Limb (tissue), 2 donors: ENCODE measurements at regions not wholly inside any gene's neighbourhood (a gene's known extent, or its start where the extent isn't known, plus 50 kb on each side); places are given as distances from the start of the nearest gene placed in this dataset.

Experiments
- DNase-seq, 2 donors: peaks; one replicate each; pipeline ENCODE4 v3.0.0-alpha.2; 2016; ENCODE audit errors: extremely low spot score in 2 of 2

DNA sequence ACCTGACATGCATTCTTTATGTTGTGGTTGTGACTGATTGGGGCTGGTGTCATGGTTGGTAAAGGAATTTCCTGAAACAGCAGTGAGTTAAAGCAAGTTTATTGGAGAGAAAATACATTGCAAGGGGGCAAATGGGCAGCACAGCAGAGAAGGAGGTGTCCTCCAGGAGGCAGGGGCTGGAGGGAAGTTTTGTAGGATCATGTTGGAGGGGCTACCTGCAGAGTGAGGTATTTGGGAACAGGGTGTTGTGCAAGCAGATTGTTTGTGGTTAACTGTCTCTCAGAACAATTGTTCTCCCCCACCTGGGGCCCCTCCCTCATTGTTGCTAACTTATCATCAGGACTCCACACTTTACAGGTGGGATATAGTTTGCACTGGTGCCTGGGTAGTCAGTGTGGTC is 196.0 kb downstream of the NSUN3 start:
- no peak for DNase-seq

DNA sequence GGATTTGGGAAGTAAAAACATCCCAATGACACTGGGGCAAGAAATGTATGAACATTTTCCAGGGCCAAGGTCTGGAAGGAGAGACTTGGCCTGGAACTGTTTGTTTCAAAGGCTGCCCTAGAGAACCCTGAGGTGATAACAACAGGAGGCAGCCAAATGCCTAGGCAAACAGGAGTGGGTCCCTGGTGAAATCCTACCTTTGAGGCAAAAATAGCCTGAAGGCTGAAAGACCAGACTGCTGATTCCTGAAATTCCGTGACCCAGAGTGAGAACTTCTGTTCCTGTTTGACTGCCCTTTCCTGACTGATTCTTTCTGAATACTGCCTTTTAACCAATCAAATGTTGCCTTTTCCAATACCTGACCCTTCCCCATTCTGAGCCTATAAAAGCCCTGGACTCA is 196.4 kb downstream of the NSUN3 start:
- DNase-seq = no peak

DNA sequence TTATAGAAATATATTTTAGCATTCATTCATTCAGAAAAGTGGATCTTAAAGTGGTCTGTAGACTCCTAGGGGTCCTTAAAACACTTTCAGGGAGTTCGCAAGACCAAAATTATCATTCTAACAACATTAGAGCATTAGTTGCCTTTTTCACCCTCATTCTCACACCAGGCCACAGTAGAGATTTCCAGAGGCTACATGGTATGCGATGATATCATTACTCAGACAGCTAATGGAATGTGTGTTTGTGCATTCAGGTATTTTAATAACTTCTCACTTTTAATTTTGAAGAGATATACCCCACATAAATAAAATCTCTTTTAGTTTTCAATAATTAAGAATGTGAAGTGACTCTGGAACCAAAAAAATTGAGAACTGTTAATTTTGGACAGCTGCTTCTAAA is 206.9 kb downstream of the NSUN3 start:
- DNase-seq = no peak

DNA sequence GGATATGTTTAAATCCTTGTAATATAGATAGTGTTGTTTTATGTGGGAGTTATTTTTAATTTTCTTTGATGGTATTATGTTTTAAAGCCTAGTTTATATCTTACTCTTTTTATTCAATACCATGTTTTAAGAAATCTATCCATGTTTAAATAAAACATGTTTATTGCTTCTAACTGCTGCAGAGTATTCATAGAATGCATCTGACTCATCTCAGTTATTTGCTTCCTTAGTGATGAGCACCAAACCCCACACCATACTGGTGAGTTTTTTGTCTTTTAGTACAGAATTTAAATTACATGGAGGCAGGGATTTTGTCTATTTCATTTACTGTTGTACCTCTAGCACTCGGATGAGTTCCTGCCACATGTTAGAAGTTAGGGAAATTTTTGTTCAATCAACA is 209.2 kb downstream of the NSUN3 start:
- no peak for DNase-seq

DNA sequence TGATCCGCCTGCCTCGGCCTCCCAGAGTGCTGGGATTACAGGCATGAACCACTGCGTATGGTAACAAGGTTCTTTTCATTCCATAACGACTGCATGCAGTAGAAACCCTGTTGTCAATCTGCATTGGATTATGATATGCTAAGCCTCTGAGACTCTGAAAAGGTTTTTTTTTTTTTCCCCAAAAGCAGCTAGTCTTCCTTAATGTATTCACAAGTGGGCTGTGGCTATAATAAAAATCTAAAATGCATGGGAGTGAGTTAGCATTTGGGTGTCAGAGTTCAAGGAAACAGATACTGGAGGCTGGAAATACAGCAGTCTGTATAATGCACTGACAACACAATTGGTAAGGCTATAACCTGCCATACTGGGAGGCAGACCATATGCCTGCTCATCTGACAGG is 218.1 kb downstream of the NSUN3 start:
- DNase-seq = no peak

DNA sequence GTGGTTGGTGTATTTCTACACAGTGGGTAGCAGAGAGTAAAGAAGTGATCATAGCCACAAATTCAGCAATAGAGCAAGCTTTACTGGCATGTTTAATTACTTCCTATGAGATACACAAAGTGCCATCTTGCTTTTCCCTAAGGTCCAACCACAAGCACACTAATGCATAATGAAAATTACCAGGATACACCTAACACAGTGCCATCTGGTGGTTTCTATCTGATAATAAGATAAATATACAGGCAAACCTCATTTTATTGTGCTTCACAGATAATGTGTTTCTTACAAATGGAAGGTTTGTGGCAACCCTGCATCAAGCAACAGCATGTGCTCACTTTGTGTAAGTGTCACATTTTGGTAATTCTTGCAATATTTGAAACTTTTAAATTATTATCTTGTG is 223.0 kb downstream of the NSUN3 start:
- DNase-seq = no peak

DNA sequence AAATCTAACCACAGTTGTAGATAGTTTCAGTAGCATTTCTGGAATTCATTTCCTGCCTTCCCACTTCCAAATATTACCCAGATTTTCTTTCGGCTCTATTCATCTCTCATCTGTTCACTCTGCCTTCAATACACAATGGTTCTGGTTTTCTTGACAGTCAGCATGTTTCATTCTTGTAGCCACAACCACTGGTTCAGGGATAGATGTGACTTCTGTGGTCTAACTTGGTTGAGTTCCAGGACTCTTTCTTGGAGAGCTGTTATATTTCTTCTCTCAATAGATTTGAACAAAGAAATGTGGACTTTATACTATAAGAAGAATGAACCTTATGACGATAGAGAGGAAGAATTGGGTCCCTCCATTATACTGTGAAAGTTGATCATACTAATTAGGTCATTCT is 228.8 kb downstream of the NSUN3 start:
- DNase-seq = no peak

DNA sequence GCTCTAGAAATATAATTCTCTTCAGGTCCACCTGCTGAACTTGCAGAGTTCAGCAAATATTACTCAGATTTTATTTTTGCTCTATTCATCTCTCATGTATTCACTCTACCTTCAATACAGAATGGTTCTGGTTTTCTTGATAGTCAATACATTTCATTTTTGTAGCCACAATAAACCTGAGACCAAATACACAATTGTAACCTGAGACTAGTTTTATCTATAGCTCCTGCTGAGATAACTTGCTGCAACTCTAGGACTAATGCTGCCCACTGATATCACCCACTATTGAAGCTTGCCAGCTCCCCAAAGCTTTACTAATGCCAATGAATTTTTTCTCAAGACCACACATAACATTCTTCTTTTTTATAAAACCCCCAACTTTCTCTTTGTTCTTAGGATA is 229.3 kb downstream of the NSUN3 start:
- no peak for DNase-seq

DNA sequence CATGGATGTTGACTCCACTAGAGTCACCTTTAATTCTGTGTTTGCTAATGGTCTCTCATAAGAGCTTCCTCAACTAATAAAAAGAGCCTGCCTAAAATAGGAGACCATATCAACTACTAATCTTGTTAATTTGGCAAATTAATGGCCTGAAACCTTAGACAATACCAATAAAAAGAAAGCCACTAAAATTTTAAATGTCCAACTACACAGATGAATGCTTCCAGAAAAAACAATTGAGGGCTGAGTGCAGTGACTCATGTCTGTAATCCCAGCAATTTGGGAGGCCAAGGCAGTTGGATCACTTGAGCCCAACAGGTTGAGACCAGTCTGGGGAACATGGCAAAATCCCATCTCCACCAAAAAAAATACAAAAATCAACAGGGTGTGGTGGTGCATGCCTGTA is 230.9 kb downstream of the NSUN3 start:
- DNase-seq = no peak

DNA sequence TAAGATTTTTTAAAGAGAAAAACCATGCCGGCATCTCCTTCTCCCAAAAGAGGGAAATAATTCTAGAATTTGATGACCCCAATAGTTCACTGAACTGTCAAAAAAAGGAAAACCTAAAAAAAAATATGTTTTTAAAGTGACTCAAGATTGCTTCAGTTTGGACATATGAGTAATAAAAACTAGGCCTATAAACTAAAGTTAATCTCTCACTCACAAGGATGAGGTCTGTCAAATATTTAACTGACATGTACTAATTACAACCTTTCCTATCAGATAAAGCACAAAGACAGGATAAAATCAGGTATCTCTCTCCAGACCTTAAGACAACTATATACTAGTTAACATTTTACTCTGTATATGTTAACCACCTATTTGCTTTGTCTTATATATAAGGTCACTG is 231.9 kb downstream of the NSUN3 start:
- DNase-seq = no peak

DNA sequence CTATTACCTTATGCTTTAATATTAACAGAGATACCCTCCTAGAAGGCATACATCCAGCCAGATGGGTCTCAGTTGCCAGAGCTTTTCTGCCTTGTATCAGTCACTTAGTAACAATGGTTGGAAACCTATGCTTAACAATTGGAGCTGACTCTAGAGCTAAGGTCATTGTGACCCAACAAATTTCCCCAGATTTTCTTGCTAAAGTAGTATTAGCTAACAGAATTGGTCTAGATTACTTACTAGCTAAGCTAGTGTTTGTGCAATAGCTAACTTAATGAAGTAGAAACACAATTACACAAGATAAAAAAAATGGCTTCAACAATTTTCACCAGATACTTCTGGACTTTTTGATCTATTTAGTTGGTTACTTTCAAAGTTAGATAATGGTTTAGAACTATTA is 236.9 kb downstream of the NSUN3 start:
- DNase-seq = no peak

DNA sequence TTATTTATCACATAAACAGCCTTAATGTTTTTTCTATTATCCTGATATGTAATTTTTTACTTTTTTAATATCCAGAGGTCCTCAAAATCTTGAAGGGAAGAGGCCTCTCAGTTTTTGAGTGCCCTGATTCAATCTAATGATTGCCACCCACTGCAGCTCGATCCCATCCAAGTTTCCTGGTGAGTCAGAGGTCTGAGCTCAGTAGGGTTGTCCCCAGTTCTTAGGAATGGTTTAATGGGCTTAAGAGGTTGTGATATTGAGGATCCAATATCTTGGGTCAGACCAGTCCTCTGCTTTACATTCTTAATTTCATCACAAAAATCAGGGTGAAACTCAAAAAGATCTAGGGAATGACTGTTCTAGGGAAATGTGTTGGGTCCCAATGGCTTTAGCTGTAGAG is 238.5 kb downstream of the NSUN3 start:
- DNase-seq = no peak

DNA sequence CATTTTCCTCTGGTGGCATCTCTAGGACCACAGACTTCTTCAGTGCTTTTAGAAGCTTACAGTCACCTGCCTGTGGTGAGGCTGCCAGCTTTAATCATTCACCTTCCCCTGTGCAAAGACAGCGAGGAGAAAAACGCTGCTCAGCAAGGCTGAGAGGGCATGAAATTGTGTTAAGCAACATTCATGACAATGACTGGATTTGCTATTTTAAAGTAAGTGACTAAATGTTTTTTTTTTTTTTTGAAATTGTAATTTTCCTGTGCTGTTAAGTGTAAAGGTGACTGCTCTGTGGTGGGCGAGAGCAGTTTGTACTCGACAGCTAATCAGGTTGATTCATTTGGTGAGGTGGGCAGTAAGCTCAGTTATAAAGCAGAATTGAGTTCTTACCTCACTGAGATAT is 240.4 kb downstream of the NSUN3 start:
- DNase-seq = no peak

DNA sequence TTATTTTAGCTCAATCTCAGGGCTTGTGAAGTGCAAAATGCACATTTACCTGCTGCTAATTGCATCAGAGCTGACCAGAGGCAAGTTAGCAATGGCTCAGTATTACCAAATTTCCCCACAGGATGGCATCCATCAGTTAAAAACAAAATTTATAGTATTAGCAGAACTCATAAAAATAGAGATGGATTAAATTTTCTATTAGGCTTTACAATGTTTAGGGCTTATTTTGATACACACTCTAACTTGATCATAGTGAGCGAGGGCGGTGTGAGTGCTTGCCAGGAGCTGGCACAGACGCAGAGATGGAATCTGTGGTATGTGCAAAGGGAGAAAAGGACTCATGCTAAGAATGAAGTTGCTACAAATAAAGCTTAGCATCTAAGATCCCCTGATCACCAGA is 241.0 kb downstream of the NSUN3 start:
- DNase-seq = peak in 1 of 2 donors; percentile 36

DNA sequence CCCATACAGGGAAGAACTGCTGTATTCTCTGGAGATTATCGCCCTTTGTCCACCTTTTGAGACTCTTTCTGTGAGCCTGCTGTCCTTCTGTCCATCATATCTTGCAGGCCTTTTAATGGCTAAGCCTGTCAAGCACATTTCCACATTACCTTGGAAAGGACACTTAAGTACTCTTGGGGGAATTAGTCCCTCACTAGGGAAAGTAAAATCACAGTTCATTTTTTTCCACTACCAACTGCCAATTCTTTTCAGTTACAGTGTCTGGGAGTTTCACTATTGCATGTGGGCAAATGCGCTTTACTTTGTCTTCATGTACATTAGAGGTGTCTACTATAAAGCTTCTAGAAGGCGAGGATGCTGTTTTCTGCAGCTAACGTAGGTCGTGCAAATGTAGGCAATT is 242.1 kb downstream of the NSUN3 start:
- no peak for DNase-seq

DNA sequence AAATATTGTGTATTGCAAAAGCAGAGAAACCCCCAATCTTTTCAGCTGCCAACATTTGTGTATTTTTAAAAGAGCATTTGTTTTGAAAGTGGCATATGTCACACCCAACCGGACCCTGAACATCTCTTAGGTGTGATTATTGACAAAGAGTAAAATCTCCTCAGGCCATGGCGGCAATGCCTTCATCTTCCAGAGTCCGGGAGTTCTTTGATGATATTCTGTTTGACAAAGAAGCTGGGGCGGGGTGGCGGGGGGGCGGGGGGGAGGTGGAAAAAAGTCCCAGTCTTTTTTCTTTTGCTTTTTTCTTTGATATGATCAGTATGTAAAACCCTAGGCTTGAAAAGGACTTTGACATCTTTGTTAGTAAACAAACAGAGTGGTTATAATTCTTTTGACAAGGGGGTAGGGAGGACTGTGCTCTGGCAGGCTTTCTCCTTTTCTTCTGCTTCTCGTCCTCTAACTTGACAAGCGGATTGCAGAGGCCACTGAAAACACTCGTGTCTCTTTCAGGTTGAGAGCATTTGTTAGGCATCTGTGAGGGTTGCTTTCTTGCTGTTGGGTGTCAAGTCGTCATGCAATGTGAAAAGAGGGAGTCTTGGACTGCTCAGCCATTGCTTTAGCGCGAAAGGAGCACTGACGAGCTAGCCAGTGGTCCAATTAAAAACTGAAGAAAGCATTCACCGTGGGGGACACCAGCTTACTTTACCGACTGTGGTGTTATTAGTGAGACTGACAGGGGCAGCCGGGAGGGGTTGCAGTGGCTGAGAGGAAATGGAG is 243.2 kb downstream of the NSUN3 start:
- DNase-seq = no peak

DNA sequence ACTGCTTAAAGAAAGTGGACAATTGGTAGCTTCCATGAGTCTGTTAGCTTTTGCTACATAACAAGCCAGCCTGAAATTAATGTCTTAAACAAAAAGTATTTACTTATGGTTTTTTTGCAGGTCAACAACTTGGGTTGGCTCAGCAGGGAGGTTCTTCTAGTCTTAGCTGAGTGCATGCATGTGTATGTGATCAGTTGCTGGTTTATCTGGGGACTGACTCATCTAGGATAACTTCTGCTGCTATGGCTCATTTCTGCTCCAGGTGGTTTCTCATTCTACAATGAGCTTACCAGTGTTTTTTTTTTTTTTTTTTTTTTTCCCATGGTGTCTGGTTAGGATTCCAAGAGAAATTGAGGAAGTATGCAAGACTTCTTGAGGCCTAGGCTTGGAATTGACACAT is 244.7 kb downstream of the NSUN3 start:
- DNase-seq = no peak

DNA sequence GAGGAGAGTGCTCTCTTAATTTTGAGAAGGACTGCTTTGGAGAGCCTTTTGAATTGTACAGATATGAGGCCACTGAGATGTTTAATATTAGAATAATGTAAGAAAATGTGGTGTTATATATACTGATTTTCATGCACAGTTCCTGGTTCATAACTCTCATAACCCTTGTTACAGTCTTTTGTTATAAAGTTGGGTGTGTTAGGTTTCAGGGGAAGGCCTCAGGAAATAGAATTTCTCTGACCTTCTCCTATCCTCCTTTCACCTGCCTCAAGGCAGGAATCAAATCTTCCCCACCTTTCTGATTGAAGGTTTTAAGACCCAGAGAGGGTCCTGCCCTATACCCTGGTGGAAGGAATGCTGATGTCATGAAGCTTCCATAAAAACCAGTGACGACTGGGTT is 245.9 kb downstream of the NSUN3 start:
- no peak for DNase-seq

DNA sequence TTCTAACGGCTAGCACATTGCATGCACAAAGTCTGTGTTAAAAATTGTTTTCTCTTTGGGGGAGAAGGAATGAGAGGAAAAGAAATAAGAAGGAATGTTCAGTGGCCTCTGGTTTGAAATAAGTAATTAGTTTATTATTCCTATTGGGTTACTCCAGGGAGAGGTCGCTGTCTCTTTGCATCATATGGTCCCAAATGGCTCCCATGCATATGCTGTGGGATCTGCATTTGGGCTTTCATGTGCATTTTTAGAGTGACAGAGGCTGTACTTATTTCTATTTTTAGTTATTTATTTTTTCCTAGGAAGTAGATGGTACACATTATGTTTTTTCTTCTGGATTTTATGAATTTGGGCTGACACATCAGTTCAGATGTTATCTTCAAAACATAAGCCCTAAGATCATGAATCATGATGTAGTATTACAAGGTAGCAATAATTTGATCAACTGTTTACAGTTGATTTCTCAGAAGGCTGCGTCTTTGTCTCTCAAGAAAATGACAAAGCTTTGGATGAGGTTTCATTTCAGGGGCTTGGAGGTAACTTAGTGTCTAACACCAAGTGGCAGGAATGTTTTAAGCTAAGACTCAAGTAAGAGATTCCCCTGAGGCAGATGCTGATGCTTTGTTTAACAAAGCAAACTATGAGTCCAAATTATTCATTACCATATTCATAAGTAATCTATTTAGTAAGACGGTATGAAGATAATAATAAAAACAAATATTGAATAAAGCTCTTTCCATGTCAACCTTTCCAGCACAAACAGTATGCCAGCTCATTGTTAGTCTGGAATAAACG is 247.7 kb downstream of the NSUN3 start:
- no peak for DNase-seq

DNA sequence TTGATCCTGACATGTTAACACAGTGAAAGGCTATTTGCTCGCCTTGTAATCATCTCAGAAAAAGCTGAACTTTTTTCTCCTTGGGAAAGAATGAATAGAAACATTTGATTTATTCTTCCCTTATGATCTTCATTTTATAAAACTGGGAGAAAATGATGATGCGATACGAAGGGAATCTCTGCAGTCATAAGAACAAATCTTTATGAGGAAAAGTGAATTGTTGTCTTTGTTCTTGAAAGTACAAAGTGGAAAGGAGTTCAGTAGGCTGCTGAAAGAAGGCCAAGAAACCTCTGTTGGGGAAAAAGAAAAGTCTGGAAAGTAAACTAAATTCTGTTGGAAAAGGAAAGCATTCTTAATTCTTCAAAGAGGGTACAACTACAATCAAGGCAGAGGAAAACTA is 248.8 kb downstream of the NSUN3 start:
- no peak for DNase-seq

DNA sequence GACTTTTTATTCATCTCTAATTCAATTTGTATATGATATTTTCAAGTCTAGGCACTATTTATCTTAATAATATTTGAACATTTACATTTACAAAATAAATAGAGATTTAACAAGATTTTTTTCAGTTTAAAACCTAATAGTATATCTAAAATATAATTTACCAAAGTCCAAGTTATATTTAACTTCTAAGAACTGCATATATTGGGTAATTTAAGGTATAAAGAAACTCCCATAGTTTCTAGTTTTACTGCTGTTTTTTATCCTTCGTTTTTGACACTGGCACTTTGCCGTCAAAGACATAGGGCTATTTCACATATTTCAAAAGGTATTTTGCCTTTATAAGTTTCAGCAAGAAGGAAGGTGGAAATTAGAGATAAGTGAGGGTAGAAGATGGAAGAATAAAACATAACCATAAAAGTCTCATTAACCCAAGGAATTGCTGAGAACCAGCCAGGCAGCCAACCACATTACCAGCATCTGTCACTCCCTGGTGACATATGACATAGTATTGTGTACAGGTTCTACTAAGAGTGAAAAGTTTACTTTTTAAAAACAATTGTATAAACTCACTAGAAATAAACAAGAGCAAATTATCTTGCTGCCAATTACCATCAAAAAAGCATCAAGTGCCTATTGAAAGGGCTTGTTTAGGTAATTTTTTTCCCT is 251.5 kb downstream of the NSUN3 start:
- no peak for DNase-seq

DNA sequence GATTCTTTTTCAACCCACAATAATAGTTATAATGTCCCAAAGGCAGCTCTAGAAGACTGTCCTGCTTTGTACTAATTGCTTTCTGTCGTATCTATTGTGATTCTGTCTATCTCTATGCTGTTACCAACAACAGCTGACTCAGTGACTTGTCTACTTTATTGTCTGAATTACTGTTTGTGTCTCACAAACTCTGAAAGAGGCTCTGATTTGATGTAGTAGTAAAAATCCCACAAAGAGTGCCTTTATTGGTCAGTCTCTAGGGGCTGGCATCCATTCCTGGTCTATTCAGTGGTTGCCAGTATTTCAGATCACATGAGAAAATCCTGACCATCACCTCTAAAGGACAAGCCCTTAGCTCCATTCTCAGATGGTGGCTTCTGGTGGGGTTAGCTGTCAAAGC is 254.2 kb downstream of the NSUN3 start:
- DNase-seq = no peak

DNA sequence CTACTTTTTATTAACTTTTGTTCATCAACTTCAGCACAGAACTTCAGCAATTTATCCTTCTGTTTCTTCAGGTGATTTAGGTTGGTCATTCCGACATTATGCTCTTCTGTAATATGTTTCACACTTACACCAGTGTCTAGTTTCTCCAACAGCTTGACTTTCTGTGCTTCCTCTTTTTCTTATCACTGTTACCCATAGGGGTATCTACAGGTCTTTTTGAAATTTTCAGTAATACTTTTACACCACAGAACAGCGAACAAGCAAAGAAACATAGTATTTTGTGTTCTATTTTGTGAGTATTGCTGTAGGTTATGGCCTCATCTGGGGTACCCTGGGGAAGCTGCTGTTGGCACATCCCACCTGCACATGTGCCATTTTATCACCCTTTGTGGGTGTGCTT is 260.7 kb downstream of the NSUN3 start:
- no peak for DNase-seq
